GM12892 (cell line): ENCODE measurements at regions not wholly inside any gene's neighbourhood (a gene's known extent, or its start where the extent isn't known, plus 50 kb on each side); places are given as distances from the start of the nearest gene placed in this dataset.

ENCODE experiments used
- POLR2A ChIP-seq: IDR thresholded peaks from 2 replicates; pipeline ENCODE4 v1.6.1; 2011; ENCODE audit warnings: low read depth, low read length, control low read depth
- POLR2AphosphoS5 ChIP-seq: IDR thresholded peaks from 2 replicates; pipeline ENCODE4 v1.6.1; 2011; ENCODE audit warnings: low read depth, low read length, control low read depth
- TAF1 ChIP-seq: IDR thresholded peaks from 2 replicates; pipeline ENCODE4 v1.6.1; 2011; ENCODE audit warnings: low read depth, mild to moderate bottlenecking, control low read depth, low read length, borderline replicate concordance

GRCh38 chr6:47400581-47400980 lies 77.0 kb upstream of the CD2AP start:
- TF ChIP-seq POLR2AphosphoS5 (no peak), TAF1 (no peak), POLR2A (no peak)
